PC-9 (cell line): ENCODE measurements at regions not wholly inside any gene's neighbourhood (a gene's known extent, or its start where the extent isn't known, plus 50 kb on each side); places are given as distances from the start of the nearest gene placed in this dataset.

Source experiments
- CTCF ChIP-seq: fragments of 200-600 bp; sonication (generic); conservative IDR thresholded peaks from 2 replicates; pipeline ENCODE4 v1.6.1; 2017; ENCODE audit warnings: mixed run types, antibody characterized with exemption, mild to moderate bottlenecking, moderate library complexity
- EZH2 ChIP-seq: fragments of 200-600 bp; sonication (generic); IDR thresholded peaks from 2 replicates; pipeline ENCODE4 v1.8.0; 2017; ENCODE audit warnings: antibody characterized with exemption, low read depth

- TF ChIP-seq CTCF: no peak
- TF ChIP-seq EZH2: no peak
These were observed 388.3 kb upstream of the MAGEC2 start for GRCh38 chrX:142593361-142593862.
